LNCaP clone FGC (cell line): ENCODE measurements at regions not wholly inside any gene's neighbourhood (a gene's known extent, or its start where the extent isn't known, plus 50 kb on each side); places are given as distances from the start of the nearest gene placed in this dataset.

Source experiments
- DNase-seq: peaks from one replicate; pipeline ENCODE4 v3.0.0-alpha.2; 2011; ENCODE audit warnings: low read depth
- H3K4me3 ChIP-seq: 2 replicates; pipeline ENCODE4 v1.5.1; 2011; ENCODE audit warnings: mild to moderate bottlenecking, low read depth, low read length, control low read depth
- CTCF ChIP-seq: IDR thresholded peaks from 2 replicates; pipeline ENCODE4 v1.5.1; 2012; ENCODE audit warnings: mild to moderate bottlenecking; ENCODE audit not compliant: control insufficient read depth, insufficient read depth; ENCODE audit errors: extremely low read depth

DNA sequence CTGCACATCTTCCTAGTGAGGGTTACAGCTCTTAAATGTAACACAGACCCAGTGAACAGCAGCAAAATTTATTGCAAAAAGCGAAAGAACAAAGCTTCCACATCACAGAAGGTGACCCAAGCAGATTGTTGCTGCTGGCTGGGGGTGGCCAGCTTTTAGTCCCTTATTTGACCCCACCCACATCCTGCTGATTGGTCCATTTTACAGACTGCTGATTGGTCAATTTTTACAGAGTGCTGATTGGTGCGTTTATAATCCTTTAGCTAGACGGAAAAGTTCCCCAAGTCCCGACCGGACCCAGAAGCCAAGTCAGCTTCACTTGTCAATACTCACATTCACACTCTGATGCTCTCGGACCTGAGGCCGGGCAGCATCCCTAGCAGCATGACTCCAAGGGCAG lies 154.5 kb upstream of the ATP10A start:
- no peak overlapping the region for H3K4me3 ChIP-seq
- no peak for TF ChIP-seq CTCF
- no peak for DNase-seq

GRCh38 chr15:26015516-26016075 lies 152.5 kb upstream of the ATP10A start:
- no peak overlapping the region for H3K4me3 ChIP-seq
- no peak for TF ChIP-seq CTCF
- no peak for DNase-seq

DNA sequence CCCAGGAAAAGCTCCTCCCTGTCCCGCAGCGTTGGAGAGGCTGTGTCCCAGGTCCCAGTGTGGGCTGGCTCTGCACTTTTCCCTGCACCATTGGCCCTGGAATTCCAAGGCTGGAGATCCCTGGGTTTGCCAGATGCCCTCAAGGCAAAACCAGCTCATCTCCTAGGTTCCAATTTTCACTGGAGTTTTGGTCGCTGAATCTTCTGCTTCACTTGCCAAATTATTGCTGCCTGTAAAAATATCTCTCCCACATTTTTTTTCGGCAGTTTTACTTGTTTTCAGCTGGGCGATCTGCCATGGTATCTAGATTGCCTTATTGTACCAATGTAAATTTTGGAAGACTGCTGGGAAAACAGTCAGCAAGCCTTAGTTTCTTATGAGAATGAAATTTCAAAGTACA lies 150.9 kb upstream of the ATP10A start:
- H3K4me3 ChIP-seq = no peak overlapping the region
- no peak for TF ChIP-seq CTCF
- DNase-seq = peak; percentile 3

GRCh38 chr15:26011916-26012315 lies 148.8 kb upstream of the ATP10A start:
- no peak for DNase-seq
- no peak for TF ChIP-seq CTCF
- H3K4me3 ChIP-seq = no peak overlapping the region

- no peak overlapping the region for H3K4me3 ChIP-seq
- no peak for DNase-seq
- no peak for TF ChIP-seq CTCF
Measured at GRCh38 chr15:26007151-26007550, 144.0 kb upstream of the ATP10A start.

DNA sequence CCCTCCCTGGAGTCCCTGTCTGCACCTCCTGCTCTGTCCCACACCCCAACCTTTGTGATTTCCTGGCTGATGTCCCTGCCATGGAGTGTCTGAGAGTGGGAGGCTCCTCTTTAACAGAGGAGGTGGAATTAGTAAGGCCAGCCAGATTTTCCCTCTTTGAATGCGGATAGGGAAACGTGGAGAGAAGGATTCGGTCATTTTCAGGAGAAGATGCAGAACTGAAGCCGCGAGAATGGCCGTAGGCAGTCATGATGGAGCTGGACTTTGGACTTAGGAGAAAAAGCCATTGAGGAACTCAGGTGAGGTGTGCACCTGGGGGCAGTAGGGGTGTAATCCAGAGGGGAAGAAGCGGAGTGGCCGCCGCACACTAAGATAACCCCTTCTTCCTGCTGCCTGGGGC lies 138.1 kb upstream of the ATP10A start:
- H3K4me3 ChIP-seq = no peak overlapping the region
- DNase-seq = no peak
- no peak for TF ChIP-seq CTCF

- TF ChIP-seq CTCF = no peak
Measured at GRCh38 chr15:25993506-25993905, 130.4 kb upstream of the ATP10A start.

More at GRCh38 chr15:25993506-25993905, 130.4 kb upstream of the ATP10A start:
- no peak overlapping the region for H3K4me3 ChIP-seq
- DNase-seq = no peak
